GM12872 (cell line): ENCODE measurements at regions not wholly inside any gene's neighbourhood (a gene's known extent, or its start where the extent isn't known, plus 50 kb on each side); places are given as distances from the start of the nearest gene placed in this dataset.

Experiments used
- CTCF ChIP-seq: IDR thresholded peaks from 3 replicates; pipeline ENCODE4 v1.5.1; 2011; ENCODE audit warnings: low read depth, mild to moderate bottlenecking, low read length, moderate library complexity; ENCODE audit not compliant: insufficient read depth

DNA sequence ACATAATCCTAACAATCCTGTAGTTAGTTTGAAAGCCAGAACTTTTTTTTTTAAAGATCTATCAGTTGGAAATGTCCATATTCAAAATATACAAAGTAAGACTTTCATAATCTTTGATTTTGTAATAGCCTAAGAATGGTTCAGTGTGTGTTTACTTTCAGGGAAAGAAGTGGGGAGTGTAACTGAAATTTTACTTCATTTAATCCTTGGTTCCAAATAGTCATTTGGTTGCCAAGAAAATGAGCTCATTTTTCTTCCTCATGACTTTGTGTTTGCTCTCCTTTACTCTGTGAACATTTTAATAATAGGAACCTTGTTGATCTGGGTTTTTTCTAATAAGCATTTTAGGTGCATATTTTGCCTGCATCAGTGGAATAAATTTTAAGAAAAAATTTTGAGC, 278.8 kb downstream of the SLITRK6 start:
- TF ChIP-seq CTCF, result no peak

DNA sequence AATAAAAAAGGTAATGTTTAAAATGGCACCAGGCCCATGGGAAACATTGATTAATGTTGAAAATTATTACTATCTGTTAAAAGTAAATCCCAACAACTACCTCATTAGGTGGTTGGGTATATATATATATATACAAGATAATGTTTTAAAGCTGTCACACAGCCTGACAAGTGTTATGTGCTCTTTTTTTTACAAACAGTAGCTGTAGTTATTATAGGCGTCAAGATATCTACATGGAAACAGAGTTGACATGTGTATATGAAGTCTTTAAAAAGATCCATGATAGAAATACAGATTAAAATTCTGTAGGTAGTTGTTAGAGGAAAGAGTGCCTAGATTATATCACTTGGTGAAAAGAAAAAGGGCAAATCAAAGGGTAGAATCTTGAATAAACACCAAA, 279.9 kb downstream of the SLITRK6 start:
- no peak for TF ChIP-seq CTCF

GRCh38 chr13:85512421-85512820, 286.8 kb downstream of the SLITRK6 start:
- no peak for TF ChIP-seq CTCF

GRCh38 chr13:85509512-85509911, 289.7 kb downstream of the SLITRK6 start:
- TF ChIP-seq CTCF, result no peak

- TF ChIP-seq CTCF, result no peak
Observed at GRCh38 chr13:85508683-85509329, 290.4 kb downstream of the SLITRK6 start.

DNA sequence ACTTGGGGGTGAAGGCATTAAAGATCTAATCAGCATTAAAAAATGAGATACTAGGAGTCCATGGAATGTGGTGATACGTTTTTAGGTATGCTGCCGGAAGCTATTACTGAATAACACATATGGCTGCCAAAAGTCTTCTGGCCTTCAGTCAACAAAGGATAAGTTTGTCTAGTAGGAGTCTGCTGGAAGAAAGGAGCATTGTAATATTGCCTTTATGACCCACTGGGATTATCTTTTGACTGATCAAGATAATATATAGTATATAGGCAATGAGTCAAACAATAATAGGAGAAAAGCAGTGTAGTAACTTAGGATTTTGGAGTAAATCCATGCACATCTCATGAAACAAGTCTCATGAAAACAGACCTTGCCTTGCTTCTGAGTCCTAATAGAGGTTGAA, 295.4 kb downstream of the SLITRK6 start:
- no peak for TF ChIP-seq CTCF

DNA sequence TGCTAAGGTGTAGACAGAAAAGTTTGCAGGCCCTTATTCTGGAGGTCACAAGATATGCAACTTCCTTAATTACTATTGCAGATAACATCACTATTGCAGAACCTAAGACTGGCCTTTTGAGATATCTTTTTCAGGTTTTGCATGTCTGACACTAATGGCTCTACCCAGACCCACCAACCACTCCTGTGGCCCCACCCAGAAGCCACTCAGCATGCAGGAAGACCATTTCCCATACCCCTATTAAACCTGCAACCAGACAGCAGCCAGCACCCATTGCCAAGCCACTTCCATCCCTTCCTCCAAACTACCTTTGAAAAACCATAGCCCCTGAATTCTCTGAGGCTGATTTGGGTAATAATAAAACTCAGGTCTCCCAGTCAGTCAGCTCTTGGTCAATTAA, 297.6 kb downstream of the SLITRK6 start:
- no peak for TF ChIP-seq CTCF
